ENCODE measurements at regions not wholly inside any gene's neighbourhood (a gene's known extent, or its start where the extent isn't known, plus 50 kb on each side); places are given as distances from the start of the nearest gene placed in this dataset.

- Histone ChIP-seq H3K9me3 (ENCODE audit: insufficient read depth, low read depth, low read length) (no peaks in the 10 kb centered on the region), H3K4me3 (ENCODE audit: insufficient read depth, low read depth, low read length) (no peak overlapping the region), H3K4me1 (ENCODE audit: insufficient read depth, low read length) (no peaks in the 10 kb centered on the region), H2AFZ (ENCODE audit: low read depth, low read length) (no peak overlapping the region), H3K79me2 (ENCODE audit: insufficient read depth, low read length) (no peaks in the 10 kb centered on the region), H3K9ac (ENCODE audit: low read length) (no peak overlapping the region), H3K36me3 (ENCODE audit: insufficient read depth, low read length) (no peaks in the 10 kb centered on the region), H3K27me3 (ENCODE audit: insufficient read depth, low read length) (no peaks in the 10 kb centered on the region), H3K27ac (ENCODE audit: low read depth, low read length) (no peak overlapping the region), H3K4me2 (ENCODE audit: low read length) (no peak overlapping the region), H4K20me1 (ENCODE audit: insufficient read depth, low read length) (no peaks in the 10 kb centered on the region)
- H3K4me1 Mint-ChIP-seq (ENCODE audit: low read depth, unreplicated experiment), result no peaks in the 10 kb centered on the region
- DNase-seq (ENCODE audit: low read depth), result no peak
- no peak for TF ChIP-seq EZH2 (IDR thresholded peaks at IDR 0.05; ENCODE audit: insufficient read depth, low read length)
- no peak for TF ChIP-seq CTCF (IDR thresholded peaks at IDR 0.05; ENCODE audit: insufficient read depth, low read depth, low read length)
- no peak overlapping the region for H3K4me3 Mint-ChIP-seq (ENCODE audit: unreplicated experiment)
- no peak overlapping the region for H3K27ac Mint-ChIP-seq (ENCODE audit: unreplicated experiment)
- H3K9me3 Mint-ChIP-seq (ENCODE audit: unreplicated experiment), result peaks cover 2% of the 10 kb centered on the region
- no peak for FAIRE-seq
- H3K27me3 Mint-ChIP-seq (ENCODE audit: low read depth, unreplicated experiment), result no peaks in the 10 kb centered on the region
- H3K36me3 Mint-ChIP-seq (ENCODE audit: low read depth, unreplicated experiment), result no peaks in the 10 kb centered on the region
Measured at GRCh38 chr9:118109542-118109941, 405.3 kb downstream of the TLR4 start.

GRCh38 chr9:118121361-118121760, 417.2 kb downstream of the TLR4 start:
- no peaks in the 10 kb centered on the region for H3K27me3 ChIP-seq (ENCODE audit: insufficient read depth, low read length)
- no peak overlapping the region for H3K4me2 ChIP-seq (ENCODE audit: low read length)

More at GRCh38 chr9:118121361-118121760, 417.2 kb downstream of the TLR4 start:
- H3K4me3 Mint-ChIP-seq (ENCODE audit: unreplicated experiment), result no peak overlapping the region
- Histone ChIP-seq H3K4me3 (ENCODE audit: insufficient read depth, low read depth, low read length) (no peak overlapping the region), H3K79me2 (ENCODE audit: insufficient read depth, low read length) (no peaks in the 10 kb centered on the region), H4K20me1 (ENCODE audit: insufficient read depth, low read length) (no peaks in the 10 kb centered on the region), H2AFZ (ENCODE audit: low read depth, low read length) (no peak overlapping the region), H3K36me3 (ENCODE audit: insufficient read depth, low read length) (no peaks in the 10 kb centered on the region), H3K9me3 (ENCODE audit: insufficient read depth, low read depth, low read length) (no peaks in the 10 kb centered on the region), H3K4me1 (ENCODE audit: insufficient read depth, low read length) (no peaks in the 10 kb centered on the region), H3K27ac (ENCODE audit: low read depth, low read length) (peak overlapping the region; percentile 45), H3K9ac (ENCODE audit: low read length) (no peak overlapping the region)
- H3K27ac Mint-ChIP-seq (ENCODE audit: unreplicated experiment), result peak overlapping the region; percentile 63
- no peaks in the 10 kb centered on the region for H3K27me3 Mint-ChIP-seq (ENCODE audit: low read depth, unreplicated experiment)
- H3K36me3 Mint-ChIP-seq (ENCODE audit: low read depth, unreplicated experiment), result no peaks in the 10 kb centered on the region
- peak; percentile 13 for DNase-seq (ENCODE audit: low read depth)
- H3K9me3 Mint-ChIP-seq (ENCODE audit: unreplicated experiment), result no peaks in the 10 kb centered on the region
- FAIRE-seq, result no peak
- TF ChIP-seq EZH2 (IDR thresholded peaks at IDR 0.05; ENCODE audit: insufficient read depth, low read length) (no peak), CTCF (IDR thresholded peaks at IDR 0.05; ENCODE audit: insufficient read depth, low read depth, low read length) (no peak)
- H3K4me1 Mint-ChIP-seq (ENCODE audit: low read depth, unreplicated experiment), result peaks cover 8% of the 10 kb centered on the region

Data from astrocyte (in vitro differentiated cells and primary cell).